Natural killer cell treated with Interleukin-12 subunit alpha and Interleukin-12 subunit beta and Interleukin-15 and Interleukin-18, amount 100 ng/mL, for 72 hours (primary cell): ENCODE measurements at regions not wholly inside any gene's neighbourhood (a gene's known extent, or its start where the extent isn't known, plus 50 kb on each side); places are given as distances from the start of the nearest gene placed in this dataset.

Source experiments
- ATAC-seq, 2 donors: fragments of 150-1000 bp; cut with Tn5 transposase in 1 of 2; sonication (Bioruptor Pico), chemical (Tn5 transposase) in 1 of 2; 2 replicates each; pipeline ENCODE4 v1.10.0; 2021
- DNase-seq: peaks from one replicate; pipeline ENCODE4 v3.0.0; 2022; ENCODE audit warnings: low spot score
- H3K27ac Mint-ChIP-seq, 2 donors: 1 replicate in 1 of 2; 2 replicates in 1 of 2; pipeline ENCODE4 v1.8.0; 2022; ENCODE audit warnings: mixed read lengths in 2 of 2, mild to moderate bottlenecking in 1 of 2, moderate library complexity in 1 of 2
- H3K27me3 Mint-ChIP-seq, 2 donors: 1 replicate in 1 of 2; 2 replicates in 1 of 2; pipeline ENCODE4 v1.8.0; 2022; ENCODE audit warnings: mixed read lengths in 2 of 2
- H3K36me3 Mint-ChIP-seq: one replicate; pipeline ENCODE4 v1.8.0; 2022; ENCODE audit warnings: mixed read lengths
- H3K4me1 Mint-ChIP-seq, 2 donors: 1 replicate in 1 of 2; 2 replicates in 1 of 2; pipeline ENCODE4 v1.8.0; 2022; ENCODE audit warnings: low read depth in 2 of 2, mixed read lengths in 2 of 2, mild to moderate bottlenecking in 1 of 2
- H3K4me3 Mint-ChIP-seq: one replicate; pipeline ENCODE4 v1.8.0; 2022; ENCODE audit warnings: mixed read lengths
- H3K9me3 Mint-ChIP-seq: 2 replicates; pipeline ENCODE4 v1.8.0; 2022; ENCODE audit warnings: mixed read lengths

DNA sequence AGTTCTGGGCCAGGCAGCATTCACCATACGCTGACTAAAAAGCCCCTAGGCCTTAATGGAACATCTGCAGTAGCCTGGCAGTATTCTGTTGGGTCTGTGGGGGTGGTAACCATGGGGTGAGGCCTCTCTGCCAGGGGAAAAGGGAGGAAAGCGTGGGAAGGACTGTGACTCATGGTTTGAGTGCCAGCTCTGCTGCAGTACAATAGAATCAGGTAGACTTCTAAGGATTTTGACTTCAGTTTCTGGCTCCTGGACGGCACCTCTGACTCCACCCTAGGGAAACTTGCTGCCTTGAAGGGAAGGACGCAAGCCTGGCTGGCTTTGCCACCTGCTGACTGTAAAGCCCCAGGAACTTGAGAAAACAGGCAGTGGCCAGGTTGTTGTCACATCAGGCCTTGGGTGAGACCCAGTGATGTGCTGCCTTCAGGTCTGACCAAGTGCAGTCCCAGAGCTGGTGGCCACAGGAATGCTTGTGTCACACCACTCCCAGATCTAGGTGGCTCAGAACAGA lies 148.6 kb downstream of the SUCNR1 start:
- Mint-ChIP-seq H3K27me3 (peaks cover 9% of the 10 kb centered on the region in 2 donors), H3K36me3 (no peaks in the 10 kb centered on the region), H3K4me1 (no peaks in the 10 kb centered on the region), H3K4me3 (no peak overlapping the region), H3K27ac (no peak overlapping the region), H3K9me3 (no peaks in the 10 kb centered on the region)
- DNase-seq = no peak
- no peak for ATAC-seq

DNA sequence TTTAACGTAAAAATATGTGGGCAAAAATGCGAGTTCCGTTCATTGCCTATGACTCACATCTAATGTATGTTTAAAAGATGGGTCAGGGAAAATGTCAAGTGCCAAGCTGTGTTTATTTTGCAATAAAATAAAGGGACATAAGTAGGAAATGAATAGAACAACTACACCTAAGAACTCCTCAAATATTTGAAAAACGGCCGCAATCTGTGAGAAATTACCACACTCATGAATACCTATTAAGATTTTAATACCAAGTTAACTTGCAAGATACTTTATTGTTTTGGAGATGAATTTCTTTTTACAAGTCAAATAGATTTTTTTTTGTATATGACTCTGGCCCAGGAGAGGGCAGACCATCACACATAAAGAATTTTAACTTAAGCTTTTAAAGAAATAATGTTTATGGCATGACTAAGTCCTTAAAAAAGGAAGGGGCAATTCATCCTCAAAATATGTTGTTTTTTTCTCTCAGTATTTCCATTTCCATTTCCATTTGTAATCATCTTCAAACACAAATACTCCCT lies 152.7 kb downstream of the SUCNR1 start:
- Mint-ChIP-seq H3K36me3 (no peaks in the 10 kb centered on the region), H3K4me1 (no peaks in the 10 kb centered on the region), H3K27me3 (peaks cover 5 to 13% of the 10 kb centered on the region in 2 donors), H3K9me3 (no peaks in the 10 kb centered on the region), H3K4me3 (no peak overlapping the region), H3K27ac (no peak overlapping the region)
- ATAC-seq (no peak), DNase-seq (no peak)

DNA sequence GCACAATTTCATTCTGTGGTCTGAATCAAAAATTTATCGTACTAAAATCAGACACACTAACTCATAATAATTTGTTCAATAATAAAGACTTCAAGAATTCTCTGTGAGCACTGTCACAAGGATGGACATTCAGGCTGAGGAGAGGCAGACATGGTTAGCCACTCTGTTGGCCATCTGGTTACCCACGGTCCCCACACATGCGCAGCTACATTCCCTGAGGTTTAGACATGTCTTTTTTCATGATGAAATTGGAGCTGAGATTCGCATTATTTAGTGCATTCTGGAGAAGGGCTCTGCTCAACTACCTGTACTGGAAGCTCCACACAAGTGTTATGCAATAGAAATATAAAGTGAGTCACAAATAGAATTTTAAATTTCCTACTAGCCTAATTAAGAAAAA lies 156.9 kb downstream of the SUCNR1 start:
- H3K4me3 Mint-ChIP-seq = no peak overlapping the region
- ATAC-seq = no peak
- DNase-seq = no peak
- peaks cover 6 to 13% of the 10 kb centered on the region in 2 donors for H3K27me3 Mint-ChIP-seq
- H3K36me3 Mint-ChIP-seq = peaks cover 9% of the 10 kb centered on the region
- H3K4me1 Mint-ChIP-seq = no peaks in the 10 kb centered on the region
- no peak overlapping the region for H3K27ac Mint-ChIP-seq
- H3K9me3 Mint-ChIP-seq = peaks cover 3% of the 10 kb centered on the region

DNA sequence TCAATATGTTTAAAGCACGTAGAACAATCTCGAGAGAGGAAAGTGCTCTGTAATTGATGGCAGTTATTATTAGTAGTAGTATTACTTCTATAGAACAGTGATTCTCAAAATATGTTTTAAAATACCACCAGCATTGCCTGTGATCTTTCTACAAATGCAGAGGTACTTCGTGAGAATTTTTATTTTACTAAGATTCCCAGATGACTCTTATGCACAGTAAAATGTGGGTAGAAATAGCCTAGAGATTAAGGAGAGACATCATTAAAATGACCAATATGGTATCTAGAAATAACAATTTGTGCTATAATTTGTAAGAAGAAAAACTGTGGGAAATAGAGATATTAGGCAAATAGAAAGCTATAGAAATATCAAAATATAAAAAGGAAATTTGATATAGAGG lies 157.9 kb downstream of the SUCNR1 start:
- H3K27ac Mint-ChIP-seq = no peak overlapping the region
- H3K27me3 Mint-ChIP-seq = peaks cover 6 to 13% of the 10 kb centered on the region in 2 donors
- no peaks in the 10 kb centered on the region for H3K4me1 Mint-ChIP-seq
- H3K36me3 Mint-ChIP-seq = peaks cover 15% of the 10 kb centered on the region
- no peak for ATAC-seq
- H3K9me3 Mint-ChIP-seq = peaks cover 3% of the 10 kb centered on the region
- no peak for DNase-seq
- H3K4me3 Mint-ChIP-seq = no peak overlapping the region

DNA sequence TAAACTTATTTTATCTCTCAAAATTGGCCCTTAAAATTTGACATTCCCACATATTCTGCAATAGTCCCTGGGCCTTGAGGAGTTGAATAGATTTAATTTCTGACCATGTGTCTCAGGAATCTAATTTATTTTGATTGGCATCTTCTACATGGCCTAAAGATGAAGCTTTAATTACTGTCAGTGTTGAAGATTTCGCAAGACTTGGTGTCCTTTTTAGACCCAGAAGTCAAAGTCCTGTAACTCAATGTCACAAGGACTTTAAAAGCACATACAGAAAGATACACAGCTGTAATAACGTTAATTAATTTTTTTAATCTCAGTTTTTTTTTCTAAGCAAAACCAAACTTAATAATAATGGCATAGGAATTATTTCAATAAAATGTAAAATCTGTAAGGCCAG lies 163.9 kb downstream of the SUCNR1 start:
- Mint-ChIP-seq H3K27me3 (peaks cover 0 to 6% of the 10 kb centered on the region in 2 donors), H3K9me3 (peaks cover 3% of the 10 kb centered on the region), H3K36me3 (peaks cover 15% of the 10 kb centered on the region), H3K4me3 (no peak overlapping the region), H3K4me1 (peaks cover 0 to 7% of the 10 kb centered on the region in 2 donors), H3K27ac (no peak overlapping the region)
- DNase-seq = no peak
- no peak for ATAC-seq

DNA sequence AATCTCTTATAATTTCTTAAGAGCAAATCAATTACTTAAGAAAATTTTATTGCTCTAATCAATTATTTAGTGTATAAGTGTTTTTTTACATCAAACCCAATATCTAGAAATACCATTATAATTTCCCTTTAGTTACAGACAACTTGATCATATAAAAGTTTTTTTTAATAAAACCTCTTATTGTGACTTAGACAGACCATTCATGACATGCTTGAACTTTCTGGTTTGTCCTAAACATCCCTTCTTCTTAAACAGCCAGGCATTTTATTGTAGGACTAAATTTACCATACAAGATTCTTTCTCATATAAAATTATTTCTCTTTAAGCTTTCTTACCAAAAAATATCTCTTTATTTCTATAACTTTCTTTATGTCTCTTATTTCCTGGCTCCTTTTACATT lies 164.5 kb downstream of the SUCNR1 start:
- Mint-ChIP-seq H3K9me3 (peaks cover 3% of the 10 kb centered on the region), H3K4me1 (peaks cover 0 to 7% of the 10 kb centered on the region in 2 donors), H3K4me3 (no peak overlapping the region), H3K27me3 (peaks cover 0 to 6% of the 10 kb centered on the region in 2 donors), H3K36me3 (peaks cover 15% of the 10 kb centered on the region), H3K27ac (no peak overlapping the region)
- DNase-seq (no peak), ATAC-seq (no peak)

DNA sequence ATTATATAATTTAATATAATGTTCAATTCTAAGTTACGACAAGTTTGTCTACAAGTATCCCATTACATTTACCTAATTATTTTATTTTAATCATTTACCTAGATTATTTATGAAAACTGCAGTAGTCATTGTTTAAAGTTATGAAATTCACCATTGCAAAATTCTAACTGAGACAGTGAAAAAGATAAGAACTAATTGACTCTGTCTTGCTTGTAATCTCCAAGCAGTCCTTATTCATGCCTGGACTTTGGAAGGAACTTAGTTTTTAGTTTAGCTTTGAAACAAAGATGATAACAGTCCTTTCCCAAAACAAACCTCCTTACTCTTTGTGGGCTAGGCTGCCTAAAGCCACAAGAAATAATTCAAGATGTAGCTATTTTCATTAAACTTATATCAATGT lies 165.0 kb downstream of the SUCNR1 start:
- H3K27me3 Mint-ChIP-seq = peaks cover 0 to 3% of the 10 kb centered on the region in 2 donors
- no peak overlapping the region for H3K4me3 Mint-ChIP-seq
- peaks cover 10% of the 10 kb centered on the region for H3K36me3 Mint-ChIP-seq
- H3K4me1 Mint-ChIP-seq = peaks cover 0 to 7% of the 10 kb centered on the region in 2 donors
- no peak for ATAC-seq
- H3K9me3 Mint-ChIP-seq = no peaks in the 10 kb centered on the region
- H3K27ac Mint-ChIP-seq = no peak overlapping the region
- no peak for DNase-seq

DNA sequence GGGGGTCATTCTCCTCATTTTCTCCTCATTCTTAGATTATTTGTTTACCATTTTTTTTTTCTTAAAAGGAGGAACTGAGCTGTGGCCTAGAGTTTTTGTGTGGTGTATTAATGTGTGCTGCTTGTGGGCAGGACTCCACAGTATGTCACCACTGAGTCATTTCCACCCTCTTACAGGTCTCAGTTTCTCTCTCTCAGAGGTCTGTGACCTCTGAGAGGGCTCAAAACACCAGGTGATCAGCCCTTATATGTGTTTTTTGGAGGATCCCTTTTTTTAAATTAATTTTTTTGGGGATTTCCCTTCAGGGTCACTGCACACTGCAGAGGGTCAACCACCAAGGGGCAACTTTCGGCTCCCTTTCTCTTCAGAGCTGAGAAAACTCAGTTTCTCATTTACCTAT lies 166.4 kb downstream of the SUCNR1 start:
- Mint-ChIP-seq H3K9me3 (no peaks in the 10 kb centered on the region), H3K4me3 (no peak overlapping the region), H3K36me3 (peaks cover 7% of the 10 kb centered on the region), H3K27ac (no peak overlapping the region), H3K4me1 (peaks cover 0 to 7% of the 10 kb centered on the region in 2 donors), H3K27me3 (peaks cover 5 to 6% of the 10 kb centered on the region in 2 donors)
- ATAC-seq (no peak), DNase-seq (no peak)

DNA sequence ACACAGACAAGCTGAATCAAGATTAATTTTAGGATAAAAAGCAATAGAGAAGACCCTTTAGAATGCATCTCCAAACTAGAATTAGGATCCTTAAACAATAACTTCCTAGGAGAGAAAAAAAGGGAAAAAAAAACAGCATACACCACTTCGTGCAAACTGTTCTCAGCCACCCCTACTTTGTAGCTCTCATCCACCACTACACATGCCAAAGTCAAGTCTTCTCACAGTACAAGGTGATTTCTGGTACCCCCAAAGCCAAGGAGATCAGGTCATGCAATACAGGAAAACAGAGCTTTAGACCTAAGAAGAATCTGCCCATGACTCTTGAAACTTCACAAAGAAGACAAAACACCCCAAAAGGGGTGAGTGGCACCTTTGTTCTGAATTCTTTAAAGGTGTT lies 166.9 kb downstream of the SUCNR1 start:
- Mint-ChIP-seq H3K27ac (no peak overlapping the region), H3K27me3 (peaks cover 6 to 7% of the 10 kb centered on the region in 2 donors), H3K9me3 (no peaks in the 10 kb centered on the region), H3K36me3 (peaks cover 7% of the 10 kb centered on the region), H3K4me3 (no peak overlapping the region), H3K4me1 (peaks cover 0 to 7% of the 10 kb centered on the region in 2 donors)
- ATAC-seq (no peak), DNase-seq (no peak)

DNA sequence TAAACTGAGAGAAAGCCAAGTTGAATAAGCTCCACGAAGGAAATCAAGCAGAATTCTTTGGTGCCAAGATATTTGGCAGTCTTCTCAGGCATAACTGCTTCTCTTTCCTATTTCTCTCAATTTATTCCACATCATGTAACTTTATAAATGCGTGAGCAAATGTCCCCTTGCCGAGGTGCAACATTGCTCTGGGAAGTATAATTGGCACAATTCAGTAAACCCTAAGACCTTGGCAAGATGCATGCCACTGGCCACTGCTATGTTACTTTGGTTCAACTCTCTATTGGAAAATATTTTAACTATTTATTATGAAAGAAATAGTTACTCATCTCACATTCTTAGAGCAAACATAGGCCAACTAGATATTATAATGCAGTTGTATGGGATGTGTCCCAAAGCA lies 170.2 kb downstream of the SUCNR1 start:
- Mint-ChIP-seq H3K27ac (no peak overlapping the region), H3K27me3 (peaks cover 7 to 8% of the 10 kb centered on the region in 2 donors), H3K4me1 (peaks cover 0 to 7% of the 10 kb centered on the region in 2 donors), H3K36me3 (no peaks in the 10 kb centered on the region), H3K9me3 (no peaks in the 10 kb centered on the region), H3K4me3 (no peak overlapping the region)
- no peak for DNase-seq
- no peak for ATAC-seq

DNA sequence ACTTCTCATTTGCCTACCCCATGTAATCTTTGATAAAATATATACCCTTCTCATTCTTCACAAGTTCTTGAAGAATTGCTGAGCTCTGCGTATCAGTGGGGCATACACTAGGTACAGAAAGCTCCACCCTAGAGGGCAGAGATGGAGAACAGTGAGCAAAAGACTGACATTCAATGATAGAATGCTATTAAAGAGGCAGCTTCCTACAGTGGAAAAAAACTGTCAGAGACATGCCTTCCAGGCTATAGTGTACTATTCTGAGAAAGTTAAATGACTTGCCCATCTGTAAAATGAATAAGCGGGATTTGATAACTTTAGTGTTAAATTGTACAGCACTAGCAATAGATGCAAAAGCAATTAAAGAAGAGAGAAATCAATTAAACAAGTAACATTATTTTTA lies 172.8 kb downstream of the SUCNR1 start:
- ATAC-seq (no peak), DNase-seq (no peak)
- Mint-ChIP-seq H3K4me3 (no peak overlapping the region), H3K27me3 (peaks cover 7 to 8% of the 10 kb centered on the region in 2 donors), H3K27ac (no peak overlapping the region), H3K4me1 (no peaks in the 10 kb centered on the region), H3K36me3 (no peaks in the 10 kb centered on the region), H3K9me3 (no peaks in the 10 kb centered on the region)

DNA sequence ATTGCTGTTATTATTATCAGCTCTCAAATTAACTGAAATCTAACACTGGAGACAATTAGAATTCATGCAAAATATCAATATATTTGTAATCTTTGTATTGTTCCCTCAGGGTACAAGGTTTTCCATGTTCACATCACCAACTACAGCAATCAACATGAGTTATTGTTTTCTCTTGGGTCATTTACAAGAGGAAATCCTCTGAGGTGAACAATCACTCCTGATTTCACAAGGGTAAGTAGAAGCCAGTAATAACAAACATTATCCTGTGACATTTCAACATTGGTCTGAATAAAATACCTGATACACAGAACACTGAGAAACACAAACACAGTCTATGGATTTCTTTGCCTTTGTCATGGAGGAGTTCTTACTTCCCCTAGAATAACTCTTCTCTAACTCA lies 174.0 kb downstream of the SUCNR1 start:
- no peak for ATAC-seq
- Mint-ChIP-seq H3K4me3 (no peak overlapping the region), H3K27ac (no peak overlapping the region), H3K36me3 (no peaks in the 10 kb centered on the region), H3K9me3 (no peaks in the 10 kb centered on the region), H3K4me1 (no peaks in the 10 kb centered on the region), H3K27me3 (peaks cover 5 to 7% of the 10 kb centered on the region in 2 donors)
- no peak for DNase-seq

DNA sequence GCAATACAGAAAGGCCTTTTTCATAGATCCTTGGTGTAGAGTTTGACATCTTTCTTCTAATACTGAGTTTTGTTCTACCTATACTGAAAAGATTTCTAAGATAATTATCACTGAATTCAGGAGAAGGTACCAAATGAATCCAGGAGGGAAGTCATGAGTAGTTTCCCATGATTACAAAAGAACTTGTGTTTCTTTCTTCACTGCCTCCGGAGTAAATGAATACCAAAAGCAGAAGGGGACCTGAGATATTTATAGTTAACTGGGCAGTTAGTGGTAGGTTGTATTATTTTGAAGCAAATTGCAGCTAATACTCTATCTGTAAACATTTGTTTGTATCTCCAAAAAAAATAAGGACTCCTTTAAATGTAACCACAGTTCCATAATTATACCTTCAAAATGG lies 175.4 kb downstream of the SUCNR1 start:
- Mint-ChIP-seq H3K9me3 (no peaks in the 10 kb centered on the region), H3K27me3 (peaks cover 5 to 7% of the 10 kb centered on the region in 2 donors), H3K27ac (no peak overlapping the region), H3K4me1 (no peaks in the 10 kb centered on the region), H3K4me3 (no peak overlapping the region), H3K36me3 (no peaks in the 10 kb centered on the region)
- no peak for DNase-seq
- no peak for ATAC-seq

DNA sequence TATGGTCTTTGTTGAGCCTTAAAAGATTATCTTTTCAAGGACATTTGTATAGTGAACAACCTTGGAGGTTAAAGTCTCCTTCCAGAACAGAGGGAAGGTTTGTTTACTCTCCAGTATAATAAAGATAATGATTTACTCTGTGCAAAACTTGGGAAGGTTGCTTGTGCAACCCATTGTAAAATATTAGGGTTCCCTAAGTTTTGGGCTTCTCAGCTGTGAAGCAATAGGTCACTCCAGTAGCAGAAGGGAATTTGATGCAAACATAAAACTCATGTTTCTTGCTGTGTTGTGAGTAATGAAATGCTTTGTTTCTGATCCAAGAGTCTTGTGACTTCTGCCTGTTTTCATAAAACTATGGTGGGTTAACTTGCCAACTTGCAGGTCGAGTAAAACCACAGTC lies 177.5 kb downstream of the SUCNR1 start:
- Mint-ChIP-seq H3K9me3 (no peaks in the 10 kb centered on the region), H3K27ac (no peak overlapping the region), H3K4me1 (no peaks in the 10 kb centered on the region), H3K4me3 (no peak overlapping the region), H3K36me3 (no peaks in the 10 kb centered on the region), H3K27me3 (peaks cover 2 to 8% of the 10 kb centered on the region in 2 donors)
- DNase-seq (no peak), ATAC-seq (no peak)
